ENCODE measurements at regions not wholly inside any gene's neighbourhood (a gene's known extent, or its start where the extent isn't known, plus 50 kb on each side); places are given as distances from the start of the nearest gene placed in this dataset.

DNA sequence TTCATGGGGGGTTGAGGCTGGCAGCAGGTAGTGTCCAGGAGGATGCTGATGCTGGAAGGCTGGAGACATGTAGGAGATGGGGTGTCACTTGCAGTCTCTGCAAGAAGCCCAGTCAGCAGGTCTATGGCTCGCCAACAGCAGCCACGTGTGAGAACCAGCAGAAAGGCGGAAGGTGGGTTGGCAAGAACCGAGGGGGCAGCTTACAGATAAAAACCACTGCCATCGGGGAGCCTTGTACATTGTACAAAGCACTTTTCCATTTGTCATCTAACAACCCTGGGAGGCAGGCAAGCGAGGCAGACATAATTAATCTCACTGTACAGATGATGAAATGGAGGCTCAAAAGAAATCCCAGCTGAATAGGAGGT, 167.2 kb downstream of the KCNA5 start:
- Mint-ChIP-seq H3K4me1 (ENCODE audit: low read depth, unreplicated experiment) (peaks cover 9% of the 10 kb centered on the region), H3K4me3 (ENCODE audit: unreplicated experiment) (no peak overlapping the region), H3K27me3 (ENCODE audit: insufficient read depth, unreplicated experiment) (no peaks in the 10 kb centered on the region), H3K9me3 (ENCODE audit: unreplicated experiment) (peaks cover 9% of the 10 kb centered on the region), H3K36me3 (ENCODE audit: insufficient read depth, unreplicated experiment) (no peaks in the 10 kb centered on the region), H3K27ac (ENCODE audit: unreplicated experiment) (no peak overlapping the region)
- TF ChIP-seq, protein P1, sequence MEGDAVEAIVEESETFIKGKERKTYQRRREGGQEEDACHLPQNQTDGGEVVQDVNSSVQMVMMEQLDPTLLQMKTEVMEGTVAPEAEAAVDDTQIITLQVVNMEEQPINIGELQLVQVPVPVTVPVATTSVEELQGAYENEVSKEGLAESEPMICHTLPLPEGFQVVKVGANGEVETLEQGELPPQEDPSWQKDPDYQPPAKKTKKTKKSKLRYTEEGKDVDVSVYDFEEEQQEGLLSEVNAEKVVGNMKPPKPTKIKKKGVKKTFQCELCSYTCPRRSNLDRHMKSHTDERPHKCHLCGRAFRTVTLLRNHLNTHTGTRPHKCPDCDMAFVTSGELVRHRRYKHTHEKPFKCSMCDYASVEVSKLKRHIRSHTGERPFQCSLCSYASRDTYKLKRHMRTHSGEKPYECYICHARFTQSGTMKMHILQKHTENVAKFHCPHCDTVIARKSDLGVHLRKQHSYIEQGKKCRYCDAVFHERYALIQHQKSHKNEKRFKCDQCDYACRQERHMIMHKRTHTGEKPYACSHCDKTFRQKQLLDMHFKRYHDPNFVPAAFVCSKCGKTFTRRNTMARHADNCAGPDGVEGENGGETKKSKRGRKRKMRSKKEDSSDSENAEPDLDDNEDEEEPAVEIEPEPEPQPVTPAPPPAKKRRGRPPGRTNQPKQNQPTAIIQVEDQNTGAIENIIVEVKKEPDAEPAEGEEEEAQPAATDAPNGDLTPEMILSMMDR (IDR thresholded peaks at IDR 0.05; ENCODE audit: insufficient read depth in 1 of 2, low read depth in 1 of 2, low read length in 1 of 2, severe bottlenecking in 1 of 2, unreplicated experiment in 1 of 2): no peak
- no TSS peak for BruUV-seq (replicated peaks)
- Histone ChIP-seq H3K36me3 (ENCODE audit: control insufficient read depth, insufficient read depth, low read length) (no peaks in the 10 kb centered on the region), H3K9me3 (no peaks in the 10 kb centered on the region), H3K4me1 (no peaks in the 10 kb centered on the region), H3K27me3 (replicated peaks; ENCODE audit: control insufficient read depth, insufficient read depth, low read length) (no peaks in the 10 kb centered on the region), H3K4me3 (ENCODE audit: low read depth, low read length) (no peak overlapping the region)
- POLR2A ChIA-PET: no interaction called here
- intact Hi-C loops (cut with micrococcal nuclease; ENCODE audit: unreplicated experiment): no loop called here
- no peak for DNase-seq
- CTCF ChIA-PET: no interaction called here

DNA sequence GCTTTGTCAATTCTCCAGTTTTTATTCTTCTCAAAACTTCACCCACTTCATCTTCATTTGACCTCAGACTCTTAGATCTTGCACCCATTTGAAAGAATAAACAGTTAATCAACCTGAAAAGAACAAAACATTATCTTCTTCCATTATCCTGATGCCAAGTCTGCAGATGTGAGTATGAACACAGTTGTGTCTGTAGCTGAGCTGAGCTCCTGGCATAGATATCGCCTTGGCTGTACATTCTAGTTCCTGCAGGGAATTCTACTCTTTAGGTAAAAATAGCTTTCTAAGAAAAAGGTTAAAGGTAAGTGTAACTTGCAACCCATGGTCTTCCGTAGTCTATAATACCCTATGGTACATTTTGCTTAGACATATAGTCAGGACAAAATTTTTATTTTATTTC, 169.7 kb downstream of the KCNA5 start:
- Mint-ChIP-seq H3K9me3 (ENCODE audit: unreplicated experiment) (peaks cover 8% of the 10 kb centered on the region), H3K27me3 (ENCODE audit: insufficient read depth, unreplicated experiment) (no peaks in the 10 kb centered on the region), H3K4me1 (ENCODE audit: low read depth, unreplicated experiment) (peaks cover 9% of the 10 kb centered on the region), H3K4me3 (ENCODE audit: unreplicated experiment) (no peak overlapping the region), H3K27ac (ENCODE audit: unreplicated experiment) (no peak overlapping the region), H3K36me3 (ENCODE audit: insufficient read depth, unreplicated experiment) (no peaks in the 10 kb centered on the region)
- TF ChIP-seq, protein P1 (IDR thresholded peaks at IDR 0.05; ENCODE audit: insufficient read depth in 1 of 2, low read depth in 1 of 2, low read length in 1 of 2, severe bottlenecking in 1 of 2, unreplicated experiment in 1 of 2): no peak
- ChIA-PET POLR2A (no interaction called here), CTCF (no interaction called here)
- DNase-seq: no peak
- H3K4me1 ChIP-seq: no peaks in the 10 kb centered on the region
- intact Hi-C loops (cut with micrococcal nuclease; ENCODE audit: unreplicated experiment): no loop called here
- no peaks in the 10 kb centered on the region for H3K27me3 ChIP-seq (replicated peaks; ENCODE audit: control insufficient read depth, insufficient read depth, low read length)
- H3K4me3 ChIP-seq (ENCODE audit: low read depth, low read length): no peak overlapping the region
- no peaks in the 10 kb centered on the region for H3K9me3 ChIP-seq
- no peaks in the 10 kb centered on the region for H3K36me3 ChIP-seq (ENCODE audit: control insufficient read depth, insufficient read depth, low read length)
- no TSS peak for BruUV-seq (replicated peaks)

DNA sequence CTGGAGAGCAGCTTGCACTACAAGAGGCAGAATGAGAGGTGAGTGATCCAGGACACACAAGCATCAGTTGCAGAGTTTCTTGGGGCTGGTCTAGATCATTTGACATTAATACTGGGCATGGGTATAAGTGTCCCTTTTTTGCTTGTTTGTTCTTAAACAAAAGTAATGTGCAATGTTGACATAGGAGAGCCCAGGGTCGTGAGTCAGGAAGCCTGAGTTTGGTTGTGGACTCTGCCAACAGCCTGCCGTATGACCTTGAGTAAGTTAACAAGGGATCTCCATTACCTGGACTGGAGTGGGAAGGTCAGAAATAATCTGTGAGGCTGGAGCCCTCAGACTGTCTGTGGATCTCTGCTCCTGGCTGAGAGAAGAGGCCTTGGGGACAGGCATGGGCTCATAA, 170.3 kb downstream of the KCNA5 start:
- DNase-seq: no peak
- Histone ChIP-seq H3K9me3 (no peaks in the 10 kb centered on the region), H3K27me3 (replicated peaks; ENCODE audit: control insufficient read depth, insufficient read depth, low read length) (no peaks in the 10 kb centered on the region), H3K4me3 (ENCODE audit: low read depth, low read length) (no peak overlapping the region), H3K36me3 (ENCODE audit: control insufficient read depth, insufficient read depth, low read length) (no peaks in the 10 kb centered on the region), H3K4me1 (no peaks in the 10 kb centered on the region)
- Mint-ChIP-seq H3K36me3 (ENCODE audit: insufficient read depth, unreplicated experiment) (no peaks in the 10 kb centered on the region), H3K27me3 (ENCODE audit: insufficient read depth, unreplicated experiment) (no peaks in the 10 kb centered on the region), H3K27ac (ENCODE audit: unreplicated experiment) (no peak overlapping the region), H3K4me1 (ENCODE audit: low read depth, unreplicated experiment) (peaks cover 9% of the 10 kb centered on the region), H3K4me3 (ENCODE audit: unreplicated experiment) (no peak overlapping the region), H3K9me3 (ENCODE audit: unreplicated experiment) (peaks cover 1% of the 10 kb centered on the region)
- POLR2A ChIA-PET: no interaction called here
- intact Hi-C loops (cut with micrococcal nuclease; ENCODE audit: unreplicated experiment): no loop called here
- CTCF ChIA-PET: no interaction called here
- no TSS peak for BruUV-seq (replicated peaks)
- TF ChIP-seq, protein P1 (IDR thresholded peaks at IDR 0.05; ENCODE audit: insufficient read depth in 1 of 2, low read depth in 1 of 2, low read length in 1 of 2, severe bottlenecking in 1 of 2, unreplicated experiment in 1 of 2): no peak
